ENCODE measurements at regions not wholly inside any gene's neighbourhood (a gene's known extent, or its start where the extent isn't known, plus 50 kb on each side); places are given as distances from the start of the nearest gene placed in this dataset.

GRCh38 chr9:103301051-103301450 lies 305.9 kb downstream of the CYLC2 start:
- no peak for TF ChIP-seq POLR2AphosphoS5 (IDR thresholded peaks at IDR 0.05; ENCODE audit: low read depth)
- TF ChIP-seq, protein P1, sequence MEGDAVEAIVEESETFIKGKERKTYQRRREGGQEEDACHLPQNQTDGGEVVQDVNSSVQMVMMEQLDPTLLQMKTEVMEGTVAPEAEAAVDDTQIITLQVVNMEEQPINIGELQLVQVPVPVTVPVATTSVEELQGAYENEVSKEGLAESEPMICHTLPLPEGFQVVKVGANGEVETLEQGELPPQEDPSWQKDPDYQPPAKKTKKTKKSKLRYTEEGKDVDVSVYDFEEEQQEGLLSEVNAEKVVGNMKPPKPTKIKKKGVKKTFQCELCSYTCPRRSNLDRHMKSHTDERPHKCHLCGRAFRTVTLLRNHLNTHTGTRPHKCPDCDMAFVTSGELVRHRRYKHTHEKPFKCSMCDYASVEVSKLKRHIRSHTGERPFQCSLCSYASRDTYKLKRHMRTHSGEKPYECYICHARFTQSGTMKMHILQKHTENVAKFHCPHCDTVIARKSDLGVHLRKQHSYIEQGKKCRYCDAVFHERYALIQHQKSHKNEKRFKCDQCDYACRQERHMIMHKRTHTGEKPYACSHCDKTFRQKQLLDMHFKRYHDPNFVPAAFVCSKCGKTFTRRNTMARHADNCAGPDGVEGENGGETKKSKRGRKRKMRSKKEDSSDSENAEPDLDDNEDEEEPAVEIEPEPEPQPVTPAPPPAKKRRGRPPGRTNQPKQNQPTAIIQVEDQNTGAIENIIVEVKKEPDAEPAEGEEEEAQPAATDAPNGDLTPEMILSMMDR (conservative IDR thresholded peaks at IDR 0.05; ENCODE audit: low read depth in 2 of 2): no peak
- TF ChIP-seq JUNB (IDR thresholded peaks at IDR 0.05; ENCODE audit: unreplicated experiment): no peak
- no peak for TF ChIP-seq EZH2 (IDR thresholded peaks at IDR 0.05; ENCODE audit: low read depth, unreplicated experiment)
- TF ChIP-seq, protein P2, sequence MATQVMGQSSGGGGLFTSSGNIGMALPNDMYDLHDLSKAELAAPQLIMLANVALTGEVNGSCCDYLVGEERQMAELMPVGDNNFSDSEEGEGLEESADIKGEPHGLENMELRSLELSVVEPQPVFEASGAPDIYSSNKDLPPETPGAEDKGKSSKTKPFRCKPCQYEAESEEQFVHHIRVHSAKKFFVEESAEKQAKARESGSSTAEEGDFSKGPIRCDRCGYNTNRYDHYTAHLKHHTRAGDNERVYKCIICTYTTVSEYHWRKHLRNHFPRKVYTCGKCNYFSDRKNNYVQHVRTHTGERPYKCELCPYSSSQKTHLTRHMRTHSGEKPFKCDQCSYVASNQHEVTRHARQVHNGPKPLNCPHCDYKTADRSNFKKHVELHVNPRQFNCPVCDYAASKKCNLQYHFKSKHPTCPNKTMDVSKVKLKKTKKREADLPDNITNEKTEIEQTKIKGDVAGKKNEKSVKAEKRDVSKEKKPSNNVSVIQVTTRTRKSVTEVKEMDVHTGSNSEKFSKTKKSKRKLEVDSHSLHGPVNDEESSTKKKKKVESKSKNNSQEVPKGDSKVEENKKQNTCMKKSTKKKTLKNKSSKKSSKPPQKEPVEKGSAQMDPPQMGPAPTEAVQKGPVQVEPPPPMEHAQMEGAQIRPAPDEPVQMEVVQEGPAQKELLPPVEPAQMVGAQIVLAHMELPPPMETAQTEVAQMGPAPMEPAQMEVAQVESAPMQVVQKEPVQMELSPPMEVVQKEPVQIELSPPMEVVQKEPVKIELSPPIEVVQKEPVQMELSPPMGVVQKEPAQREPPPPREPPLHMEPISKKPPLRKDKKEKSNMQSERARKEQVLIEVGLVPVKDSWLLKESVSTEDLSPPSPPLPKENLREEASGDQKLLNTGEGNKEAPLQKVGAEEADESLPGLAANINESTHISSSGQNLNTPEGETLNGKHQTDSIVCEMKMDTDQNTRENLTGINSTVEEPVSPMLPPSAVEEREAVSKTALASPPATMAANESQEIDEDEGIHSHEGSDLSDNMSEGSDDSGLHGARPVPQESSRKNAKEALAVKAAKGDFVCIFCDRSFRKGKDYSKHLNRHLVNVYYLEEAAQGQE (IDR thresholded peaks at IDR 0.05; ENCODE audit: unreplicated experiment): no peak
- no peak for TF ChIP-seq ZNF462 (CRISPR knock-in tag; IDR thresholded peaks at IDR 0.05)
